H1 (cell line): ENCODE measurements at regions not wholly inside any gene's neighbourhood (a gene's known extent, or its start where the extent isn't known, plus 50 kb on each side); places are given as distances from the start of the nearest gene placed in this dataset.

Experiments
- NANOG ChIP-seq: IDR thresholded peaks from 2 replicates; pipeline ENCODE4 v1.6.1; 2011; ENCODE audit warnings: low read length, low read depth, mild to moderate bottlenecking, inconsistent platforms; ENCODE audit not compliant: insufficient read depth, poor library complexity, severe bottlenecking
- RFX5 ChIP-seq: IDR thresholded peaks from 2 replicates; pipeline ENCODE4 v1.6.1; 2011; ENCODE audit warnings: low read depth, low read length, improper control_type of control experiment, borderline replicate concordance

- no peak for TF ChIP-seq RFX5
- no peak for TF ChIP-seq NANOG
These were observed 73.8 kb upstream of the PPP2R5A start (continued) for GRCh38 chr1:212211371-212211770.
